Mesenchymal stem cell (in vitro differentiated cells and primary cell): ENCODE measurements at regions not wholly inside any gene's neighbourhood (a gene's known extent, or its start where the extent isn't known, plus 50 kb on each side); places are given as distances from the start of the nearest gene placed in this dataset.
"Not testable (repeated sequence)": the region's sequence is repeated elsewhere in the genome, so short reads cannot be mapped to it uniquely, and the experiment has no call there.

Experiments used
- DNase-seq: peaks from one replicate; pipeline ENCODE4 v3.0.0-alpha.2; 2013
- H2AFZ ChIP-seq: one replicate; pipeline ENCODE4 v1.6.1; 2013; ENCODE audit warnings: low read depth, mild to moderate bottlenecking, control low read depth, inconsistent platforms, low read length, moderate library complexity
- H2AK5ac ChIP-seq: 2 replicates; pipeline ENCODE4 v1.6.1; 2013; ENCODE audit warnings: low read length, moderate library complexity, mild to moderate bottlenecking, inconsistent platforms; ENCODE audit not compliant: severe bottlenecking
- H2BK120ac ChIP-seq: one replicate; pipeline ENCODE4 v1.6.1; 2013; ENCODE audit warnings: low read depth, mild to moderate bottlenecking, inconsistent platforms, low read length, moderate library complexity
- H2BK12ac ChIP-seq, 2 experiments: one replicate each; pipeline ENCODE4 v1.6.1; 2013; ENCODE audit warnings: inconsistent platforms in 2 of 2, low read length in 2 of 2, mild to moderate bottlenecking in 2 of 2, moderate library complexity in 2 of 2, control low read depth in 1 of 2
- H2BK15ac ChIP-seq: one replicate; pipeline ENCODE4 v1.6.1; 2013; ENCODE audit warnings: mild to moderate bottlenecking, low read depth, inconsistent platforms; ENCODE audit not compliant: poor library complexity, severe bottlenecking
- H2BK5ac ChIP-seq: 2 replicates; pipeline ENCODE4 v1.6.1; 2013; ENCODE audit warnings: low read depth, mild to moderate bottlenecking, low read length, control low read depth, inconsistent platforms; ENCODE audit not compliant: poor library complexity, severe bottlenecking
- H3K14ac ChIP-seq, 2 experiments: one replicate each; pipeline ENCODE4 v1.6.1; 2013; ENCODE audit warnings: inconsistent platforms in 2 of 2, low read length in 2 of 2, control low read depth in 1 of 2, mild to moderate bottlenecking in 1 of 2, moderate library complexity in 1 of 2
- H3K18ac ChIP-seq, 2 experiments: one replicate each; pipeline ENCODE4 v1.6.1; 2013; ENCODE audit warnings: inconsistent platforms in 2 of 2, low read length in 2 of 2, control low read depth in 1 of 2, low read depth in 1 of 2, mild to moderate bottlenecking in 1 of 2
- H3K23ac ChIP-seq, 2 experiments: one replicate each; pipeline ENCODE4 v1.6.1; 2013; ENCODE audit warnings: inconsistent platforms in 2 of 2, low read length in 2 of 2, mild to moderate bottlenecking in 2 of 2, moderate library complexity in 2 of 2, control low read depth in 1 of 2
- H3K27ac ChIP-seq: 2 replicates; pipeline ENCODE4 v1.5.1; 2013; ENCODE audit warnings: mild to moderate bottlenecking, moderate library complexity, low read length, control low read depth, inconsistent platforms; ENCODE audit not compliant: poor library complexity, severe bottlenecking
- H3K27me3 ChIP-seq, 2 experiments: 2 replicates each; pipeline versions ENCODE4 v1.6.1 to v1.7.0; 2013; ENCODE audit warnings: low read length in 2 of 2, mild to moderate bottlenecking in 2 of 2, moderate library complexity in 2 of 2, control low read depth in 1 of 2, inconsistent platforms in 1 of 2; ENCODE audit not compliant: control insufficient read depth in 1 of 2, insufficient read depth in 1 of 2
- H3K36me3 ChIP-seq, 2 experiments: 2 replicates each; pipeline versions ENCODE4 v1.6.1 to v1.7.0; 2013; ENCODE audit warnings: low read length in 2 of 2, control low read depth in 1 of 2, inconsistent platforms in 1 of 2, low read depth in 1 of 2, mild to moderate bottlenecking in 1 of 2; ENCODE audit not compliant: insufficient read depth in 2 of 2, control insufficient read depth in 1 of 2
- H3K4ac ChIP-seq, 2 experiments: one replicate each; pipeline ENCODE4 v1.6.1; 2013; ENCODE audit warnings: inconsistent platforms in 2 of 2, low read length in 2 of 2, mild to moderate bottlenecking in 2 of 2, moderate library complexity in 2 of 2, control low read depth in 1 of 2, low read depth in 1 of 2
- H3K4me1 ChIP-seq: 2 replicates; pipeline ENCODE4 v1.6.1; 2013; ENCODE audit warnings: low read depth, low read length, control low read depth; ENCODE audit not compliant: control insufficient read depth, insufficient read depth
- H3K4me2 ChIP-seq: 2 replicates; pipeline ENCODE4 v1.6.1; 2013; ENCODE audit warnings: low read length, mild to moderate bottlenecking, inconsistent platforms; ENCODE audit not compliant: poor library complexity, severe bottlenecking
- H3K4me3 ChIP-seq, 2 experiments: 2 replicates each; pipeline versions ENCODE4 v1.5.1 to v1.7.0; 2013; ENCODE audit warnings: low read length in 2 of 2, mild to moderate bottlenecking in 2 of 2, control low read depth in 1 of 2, low read depth in 1 of 2; ENCODE audit not compliant: insufficient read depth in 1 of 2
- H3K79me1 ChIP-seq: replicated peaks from 2 replicates; pipeline ENCODE4 v1.6.1; 2013; ENCODE audit warnings: mild to moderate bottlenecking, control low read depth, low read length, inconsistent platforms; ENCODE audit not compliant: poor library complexity, severe bottlenecking
- H3K9ac ChIP-seq: 2 replicates; pipeline ENCODE4 v1.7.0; 2013; ENCODE audit warnings: mild to moderate bottlenecking, low read length, moderate library complexity
- H3K9me3 ChIP-seq: 2 replicates; pipeline ENCODE4 v1.7.0; 2013; ENCODE audit warnings: mild to moderate bottlenecking, low read length; ENCODE audit not compliant: control insufficient read depth
- H4K8ac ChIP-seq: one replicate; pipeline ENCODE4 v1.6.1; 2013; ENCODE audit warnings: inconsistent platforms, mild to moderate bottlenecking, low read length, moderate library complexity
- H4K91ac ChIP-seq: one replicate; pipeline ENCODE4 v1.6.1; 2013; ENCODE audit warnings: mild to moderate bottlenecking, low read length, inconsistent platforms
- WGBS: methylation state at CpG from one replicate; pipeline ENCODE4 v1.1.7; 2013; ENCODE audit warnings: mixed read lengths; 5-methylcytosine and 5-hydroxymethylcytosine counted together

DNA sequence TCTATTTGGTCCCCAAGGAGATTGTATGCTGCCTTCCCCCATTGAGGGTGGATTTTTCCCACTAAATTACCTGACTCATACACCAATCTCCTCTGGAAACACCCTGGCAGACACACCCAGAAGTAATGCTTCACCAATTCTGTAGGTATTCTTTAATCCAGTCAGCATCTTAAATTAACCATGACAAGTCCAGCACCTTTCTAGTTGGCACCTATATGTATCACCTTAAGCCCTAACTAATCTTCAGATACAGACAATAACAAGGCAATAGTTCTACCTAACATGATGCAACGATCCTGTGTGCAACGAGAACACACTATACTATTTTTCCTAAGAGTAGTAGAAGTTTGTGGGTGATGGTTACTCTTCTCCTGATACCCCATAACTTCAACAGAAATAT, 473.3 kb upstream of the NPAP1 start:
- not testable (repeated sequence) for H3K4me3 ChIP-seq, H3K27me3 ChIP-seq, H2BK15ac ChIP-seq, H3K4me2 ChIP-seq, H3K14ac ChIP-seq, H3K23ac ChIP-seq, H3K9ac ChIP-seq, H3K9me3 ChIP-seq, H2BK5ac ChIP-seq, H2AFZ ChIP-seq, H2BK120ac ChIP-seq, H3K27ac ChIP-seq, H3K18ac ChIP-seq, H3K4ac ChIP-seq, H3K36me3 ChIP-seq, H4K8ac ChIP-seq, H4K91ac ChIP-seq, H3K4me1 ChIP-seq, H2BK12ac ChIP-seq, H2AK5ac ChIP-seq, H3K79me1 ChIP-seq, DNase-seq
- no CpG with 5 or more reads among the region's 2 CpGs for WGBS

DNA sequence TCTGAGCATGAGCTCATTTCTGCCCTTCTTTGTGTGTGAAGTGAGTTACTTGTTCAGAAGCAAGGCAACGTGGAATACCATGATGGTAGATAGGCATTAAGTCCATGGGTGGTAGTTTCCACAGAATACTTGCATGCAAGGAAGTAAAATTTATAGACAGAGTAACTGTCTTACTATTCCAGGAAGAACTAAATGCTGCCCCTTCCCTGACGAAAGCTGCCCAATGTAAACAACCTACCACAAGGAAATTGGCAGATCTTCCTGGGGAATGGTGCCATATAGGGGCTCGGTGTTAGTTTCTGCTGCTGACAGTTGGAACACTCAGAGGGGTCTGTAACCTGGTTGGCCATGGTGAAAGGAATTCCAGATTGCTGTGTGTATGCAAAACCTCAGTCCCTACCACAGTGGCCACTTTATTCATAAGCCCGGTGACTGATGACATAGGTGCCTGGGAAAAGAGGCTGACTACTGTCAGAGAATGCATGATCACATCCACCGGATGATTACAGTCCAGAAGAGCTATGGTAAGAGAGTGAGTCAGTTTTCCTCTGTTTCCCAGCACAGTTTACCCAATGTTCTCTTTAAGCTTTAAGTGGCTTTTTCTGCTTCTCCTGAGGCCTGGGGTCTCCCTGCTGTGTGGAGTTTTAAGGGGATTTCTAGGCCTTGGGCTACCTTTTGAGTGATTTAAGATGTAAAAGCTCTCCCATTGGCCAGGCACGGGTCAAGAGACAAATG, 463.7 kb upstream of the NPAP1 start:
- 78% methylated on average over 2 of the region's 6 CpGs for WGBS

DNA sequence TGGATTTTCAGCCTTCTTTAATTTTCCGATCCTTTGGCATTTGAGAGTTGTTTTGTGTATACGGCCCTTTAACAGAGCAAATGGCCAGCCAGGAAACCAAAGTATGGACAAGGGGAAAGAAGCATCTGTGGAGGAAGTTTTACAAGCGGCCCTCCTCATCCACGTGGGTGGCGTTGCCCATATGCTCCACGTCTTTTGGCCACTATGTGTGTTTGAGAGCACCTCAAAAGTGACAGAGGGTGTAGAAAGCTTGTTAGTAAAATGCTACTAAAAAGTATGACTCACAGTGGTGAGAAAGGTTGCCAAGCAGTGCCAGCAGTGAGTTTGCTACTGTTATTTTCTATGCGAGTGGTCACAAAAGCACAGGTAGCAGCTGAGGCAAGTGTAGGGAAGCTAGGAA, 451.8 kb upstream of the NPAP1 start:
- Histone ChIP-seq H3K23ac (no peak overlapping the region), H2BK5ac (no peak overlapping the region), H3K27me3 (no peaks in the 10 kb centered on the region), H3K18ac (no peak overlapping the region), H3K79me1 (no peaks in the 10 kb centered on the region), H2BK15ac (no peak overlapping the region), H2BK12ac (no peak overlapping the region), H3K4me3 (no peak overlapping the region), H3K36me3 (no peaks in the 10 kb centered on the region), H4K91ac (no peak overlapping the region), H3K27ac (no peak overlapping the region), H3K4ac (no peak overlapping the region), H3K14ac (no peak overlapping the region), H3K9me3 (peaks cover 2% of the 10 kb centered on the region), H3K4me1 (no peaks in the 10 kb centered on the region), H2AK5ac (no peak overlapping the region), H2BK120ac (no peak overlapping the region), H2AFZ (no peak overlapping the region), H4K8ac (no peak overlapping the region), H3K9ac (no peak overlapping the region), H3K4me2 (no peak overlapping the region)
- WGBS: 70% methylated on average over 7 of the region's 7 CpGs
- no peak for DNase-seq

More for the DNA sequence above, 463.7 kb upstream of the NPAP1 start:
- H2AFZ ChIP-seq, H2AK5ac ChIP-seq, H3K36me3 ChIP-seq, H2BK15ac ChIP-seq, H3K9ac ChIP-seq, H2BK120ac ChIP-seq, H2BK5ac ChIP-seq, DNase-seq, H3K18ac ChIP-seq, H3K79me1 ChIP-seq, H3K9me3 ChIP-seq, H3K4me3 ChIP-seq, H3K27me3 ChIP-seq, H3K14ac ChIP-seq, H3K4me1 ChIP-seq, H4K8ac ChIP-seq, H3K23ac ChIP-seq, H3K4ac ChIP-seq, H2BK12ac ChIP-seq, H4K91ac ChIP-seq, H3K27ac ChIP-seq, H3K4me2 ChIP-seq: not testable (repeated sequence)

DNA sequence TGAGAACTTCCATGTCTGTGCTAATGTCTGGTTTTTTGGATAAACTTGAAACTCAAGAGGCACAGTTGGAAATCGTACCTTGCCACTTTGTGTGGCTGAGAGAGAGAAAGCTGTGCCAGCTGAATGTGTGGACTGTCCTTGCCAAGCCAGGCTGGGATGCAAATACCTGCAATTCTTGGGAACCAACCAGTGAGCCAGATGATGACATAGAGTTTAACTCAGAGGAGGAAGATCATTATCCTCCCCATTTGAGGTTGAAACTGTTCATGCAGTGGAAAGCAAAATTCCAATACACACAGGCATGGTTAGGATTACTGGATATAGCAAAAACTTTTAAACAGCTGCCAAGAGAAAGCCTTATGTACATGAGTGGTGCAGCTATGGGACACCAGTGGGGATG, 451.4 kb upstream of the NPAP1 start:
- Histone ChIP-seq H3K79me1 (no peaks in the 10 kb centered on the region), H3K4me2 (no peak overlapping the region), H3K9me3 (peaks cover 2% of the 10 kb centered on the region), H2BK120ac (no peak overlapping the region), H3K4me3 (no peak overlapping the region), H3K27me3 (no peaks in the 10 kb centered on the region), H2AK5ac (no peak overlapping the region), H2BK12ac (no peak overlapping the region), H3K27ac (no peak overlapping the region), H2BK5ac (no peak overlapping the region), H4K8ac (no peak overlapping the region), H3K4ac (no peak overlapping the region), H3K4me1 (no peaks in the 10 kb centered on the region), H4K91ac (no peak overlapping the region), H3K9ac (no peak overlapping the region), H3K23ac (no peak overlapping the region), H3K36me3 (no peaks in the 10 kb centered on the region), H3K18ac (no peak overlapping the region), H2AFZ (no peak overlapping the region), H2BK15ac (no peak overlapping the region), H3K14ac (no peak overlapping the region)
- 84% methylated on average over 1 of the region's 1 CpG for WGBS
- DNase-seq: no peak
